Skeletal muscle satellite cell (primary cell): ENCODE measurements at regions not wholly inside any gene's neighbourhood (a gene's known extent, or its start where the extent isn't known, plus 50 kb on each side); places are given as distances from the start of the nearest gene placed in this dataset.
"Not testable (repeated sequence)": the region's sequence is repeated elsewhere in the genome, so short reads cannot be mapped to it uniquely, and the experiment has no call there.

Experiments
- H3K27me3 ChIP-seq: 2 replicates; pipeline ENCODE4 v1.7.0; 2013; ENCODE audit warnings: low read length; ENCODE audit not compliant: control insufficient read depth, insufficient read depth
- H3K36me3 ChIP-seq: 2 replicates; pipeline ENCODE4 v1.7.0; 2013; ENCODE audit warnings: mild to moderate bottlenecking, control low read depth, low read length; ENCODE audit not compliant: insufficient read depth
- H3K4me1 ChIP-seq: 2 replicates; pipeline ENCODE4 v1.7.0; 2013; ENCODE audit warnings: low read length; ENCODE audit not compliant: control insufficient read depth, insufficient read depth
- H3K4me2 ChIP-seq: 2 replicates; pipeline ENCODE4 v1.7.0; 2013; ENCODE audit warnings: mild to moderate bottlenecking, low read length
- H3K4me3 ChIP-seq: 2 replicates; pipeline ENCODE4 v1.7.0; 2013; ENCODE audit warnings: low read length
- H3K9ac ChIP-seq: 2 replicates; pipeline ENCODE4 v1.7.0; 2013; ENCODE audit warnings: mild to moderate bottlenecking, low read depth, low read length, moderate library complexity
- H3K9me3 ChIP-seq: replicated peaks from 2 replicates; pipeline ENCODE4 v1.7.0; 2013; ENCODE audit warnings: mild to moderate bottlenecking, control low read depth, low read length

GRCh38 chr2:3104958-3105813 lies 272.4 kb downstream of the EIPR1 start:
- not testable (repeated sequence) for H3K4me2 ChIP-seq, H3K9me3 ChIP-seq, H3K36me3 ChIP-seq, H3K9ac ChIP-seq, H3K27me3 ChIP-seq, H3K4me1 ChIP-seq, H3K4me3 ChIP-seq

DNA sequence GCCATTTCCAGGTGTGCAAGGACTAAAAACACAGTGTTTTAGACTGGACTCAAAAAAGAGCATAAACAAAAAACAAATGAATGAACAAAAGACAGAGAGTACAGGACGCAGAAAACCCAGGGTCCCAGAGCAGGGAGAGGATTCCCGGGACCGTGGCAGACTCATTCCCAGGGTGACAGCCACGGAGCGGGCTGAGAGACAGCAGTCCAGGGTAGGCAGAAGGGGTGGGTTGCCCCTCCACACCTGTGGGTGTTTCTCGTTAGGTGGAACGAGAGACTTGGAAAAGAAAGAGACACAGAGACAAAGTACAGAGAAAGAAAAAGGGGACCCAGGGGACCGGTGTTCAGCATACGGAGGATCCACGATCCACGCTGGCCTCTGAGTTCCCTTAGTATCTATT lies 273.4 kb downstream of the EIPR1 start:
- no peaks in the 10 kb centered on the region for H3K27me3 ChIP-seq
- no peaks in the 10 kb centered on the region for H3K4me1 ChIP-seq
- no peak overlapping the region for H3K9ac ChIP-seq
- no peak overlapping the region for H3K4me3 ChIP-seq
- H3K36me3 ChIP-seq = no peaks in the 10 kb centered on the region
- H3K9me3 ChIP-seq = no peaks in the 10 kb centered on the region
- no peak overlapping the region for H3K4me2 ChIP-seq

DNA sequence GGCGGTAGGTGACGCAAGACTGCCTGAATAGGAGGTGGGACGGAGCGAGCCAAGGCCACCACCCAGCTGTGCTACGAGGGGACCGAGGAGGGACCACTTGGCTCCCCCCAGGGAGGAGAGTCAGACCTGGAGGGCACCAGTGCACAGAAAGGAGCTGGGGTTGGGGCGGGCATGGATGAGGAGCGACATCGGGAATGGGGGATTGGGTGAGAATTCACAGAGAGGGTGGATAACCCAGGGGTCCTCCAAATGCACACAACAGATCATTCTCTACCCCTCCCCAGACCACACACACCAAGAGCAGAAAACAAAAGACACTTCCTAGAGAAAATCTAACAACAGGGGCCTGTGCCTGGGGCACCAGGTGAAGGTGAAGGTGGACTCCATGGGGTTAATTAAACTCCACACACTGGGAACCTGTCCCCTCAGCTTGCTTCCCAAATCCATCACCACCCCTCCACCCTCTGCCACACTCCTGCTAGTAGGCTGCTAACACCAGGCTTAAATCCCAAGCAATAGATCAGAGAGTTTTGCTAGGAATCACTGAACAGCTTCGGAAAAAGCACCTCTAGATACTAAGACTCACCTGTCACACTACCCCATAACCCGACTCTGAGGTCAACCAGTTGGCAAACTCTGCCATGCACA lies 274.6 kb downstream of the EIPR1 start:
- Histone ChIP-seq H3K9ac (no peak overlapping the region), H3K4me2 (no peak overlapping the region), H3K4me1 (no peaks in the 10 kb centered on the region), H3K36me3 (no peaks in the 10 kb centered on the region), H3K9me3 (no peaks in the 10 kb centered on the region), H3K4me3 (no peak overlapping the region), H3K27me3 (no peaks in the 10 kb centered on the region)

DNA sequence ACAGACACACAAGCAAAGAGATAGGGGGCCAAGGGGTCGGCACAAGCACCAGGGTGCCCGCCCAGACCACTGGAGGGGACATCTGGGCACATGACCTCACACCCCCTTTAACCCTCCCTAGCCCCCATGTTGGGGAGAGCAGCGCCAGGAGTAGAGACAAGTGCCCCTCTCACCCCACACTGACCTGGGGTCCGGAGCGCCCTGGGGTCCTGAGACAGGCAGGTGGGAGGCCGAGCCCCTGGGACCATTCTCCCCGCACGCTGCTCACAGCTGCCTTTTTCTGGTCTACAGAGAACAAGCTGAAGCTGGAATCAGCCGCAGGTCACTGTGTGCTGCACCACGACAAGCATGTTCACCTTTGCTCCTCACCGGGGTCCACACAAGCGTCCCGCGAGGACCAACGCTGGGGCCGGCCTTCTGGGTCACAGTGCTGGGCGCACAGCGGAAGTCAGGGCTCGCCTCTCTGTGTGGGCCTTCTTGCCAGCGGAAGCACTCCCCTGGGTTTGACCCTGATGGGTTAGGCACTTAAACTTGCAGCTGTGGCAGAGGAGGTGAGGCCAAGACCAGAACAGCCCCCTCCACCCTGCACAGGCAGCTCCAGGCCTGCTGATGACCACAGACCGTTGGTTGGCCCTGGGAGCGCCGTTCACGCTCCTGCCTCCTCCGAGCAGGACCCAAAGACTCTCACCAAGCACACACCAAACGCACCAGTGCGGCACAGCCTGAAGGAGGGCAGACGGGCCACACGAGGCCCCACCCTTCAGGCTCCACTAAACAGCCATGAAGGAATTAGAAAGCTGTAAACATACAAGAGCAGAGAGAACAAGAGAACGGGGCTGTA lies 275.3 kb downstream of the EIPR1 start:
- no peaks in the 10 kb centered on the region for H3K36me3 ChIP-seq
- no peak overlapping the region for H3K9ac ChIP-seq
- no peaks in the 10 kb centered on the region for H3K4me1 ChIP-seq
- no peak overlapping the region for H3K4me3 ChIP-seq
- H3K27me3 ChIP-seq = no peaks in the 10 kb centered on the region
- H3K9me3 ChIP-seq = no peaks in the 10 kb centered on the region
- H3K4me2 ChIP-seq = no peak overlapping the region

DNA sequence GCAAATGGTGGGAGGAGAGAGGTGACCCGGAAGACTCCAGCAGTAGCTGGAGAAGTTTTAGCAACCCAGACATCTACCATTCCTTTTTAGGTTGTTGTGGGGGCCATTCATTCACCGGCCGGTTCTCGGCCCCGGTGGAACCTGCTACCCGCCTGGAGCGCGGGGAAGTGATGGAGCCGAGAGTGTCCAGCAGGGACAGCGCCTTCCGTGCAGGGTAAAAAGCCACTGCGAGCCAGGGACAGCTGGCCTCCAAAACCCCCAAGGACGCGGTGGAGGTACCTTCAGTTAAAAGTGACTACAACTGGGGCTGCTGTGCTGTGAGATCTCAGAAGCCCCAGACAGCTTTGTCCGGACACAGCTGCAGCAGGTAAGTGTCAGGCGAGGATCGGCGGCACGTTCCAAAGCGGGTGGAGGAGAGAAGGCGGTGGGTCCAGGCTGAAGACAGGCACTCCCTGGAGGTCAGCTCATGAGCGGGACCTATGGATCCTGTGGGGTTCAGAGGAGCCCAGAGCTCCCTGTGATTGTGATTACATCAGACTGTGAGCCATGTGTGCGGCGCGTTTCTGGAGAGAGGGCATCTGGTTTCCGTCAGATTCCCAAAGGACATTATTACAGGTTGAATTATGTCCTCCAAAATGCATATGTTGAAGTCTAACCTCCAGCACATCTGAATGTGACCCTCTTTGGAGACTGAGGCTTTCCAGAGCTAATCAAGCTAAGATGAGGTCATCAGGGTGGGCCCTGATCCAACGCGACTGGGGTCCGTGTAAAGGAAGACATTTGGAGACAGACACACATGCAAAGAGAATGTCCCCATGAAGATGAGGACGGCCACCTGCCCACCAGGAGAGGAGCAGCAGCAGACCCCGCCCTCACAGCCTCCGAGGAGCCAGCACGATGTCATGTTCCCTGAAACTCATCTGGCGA lies 276.3 kb downstream of the EIPR1 start:
- Histone ChIP-seq H3K4me1 (no peaks in the 10 kb centered on the region), H3K4me3 (no peak overlapping the region), H3K36me3 (no peaks in the 10 kb centered on the region), H3K4me2 (no peak overlapping the region), H3K27me3 (no peaks in the 10 kb centered on the region), H3K9me3 (no peaks in the 10 kb centered on the region), H3K9ac (no peak overlapping the region)

- H3K27me3 ChIP-seq = no peaks in the 10 kb centered on the region
- no peak overlapping the region for H3K4me2 ChIP-seq
- no peak overlapping the region for H3K9ac ChIP-seq
- no peaks in the 10 kb centered on the region for H3K36me3 ChIP-seq
- H3K4me3 ChIP-seq = no peak overlapping the region
- H3K4me1 ChIP-seq = no peaks in the 10 kb centered on the region
- H3K9me3 ChIP-seq = no peaks in the 10 kb centered on the region
These were observed 277.2 kb downstream of the EIPR1 start for GRCh38 chr2:3100386-3100785.

- Histone ChIP-seq H3K36me3 (no peaks in the 10 kb centered on the region), H3K4me2 (no peak overlapping the region), H3K9me3 (no peaks in the 10 kb centered on the region), H3K4me3 (no peak overlapping the region), H3K4me1 (no peaks in the 10 kb centered on the region), H3K27me3 (no peaks in the 10 kb centered on the region), H3K9ac (no peak overlapping the region)
These were observed 277.8 kb downstream of the EIPR1 start for GRCh38 chr2:3099860-3100234.

DNA sequence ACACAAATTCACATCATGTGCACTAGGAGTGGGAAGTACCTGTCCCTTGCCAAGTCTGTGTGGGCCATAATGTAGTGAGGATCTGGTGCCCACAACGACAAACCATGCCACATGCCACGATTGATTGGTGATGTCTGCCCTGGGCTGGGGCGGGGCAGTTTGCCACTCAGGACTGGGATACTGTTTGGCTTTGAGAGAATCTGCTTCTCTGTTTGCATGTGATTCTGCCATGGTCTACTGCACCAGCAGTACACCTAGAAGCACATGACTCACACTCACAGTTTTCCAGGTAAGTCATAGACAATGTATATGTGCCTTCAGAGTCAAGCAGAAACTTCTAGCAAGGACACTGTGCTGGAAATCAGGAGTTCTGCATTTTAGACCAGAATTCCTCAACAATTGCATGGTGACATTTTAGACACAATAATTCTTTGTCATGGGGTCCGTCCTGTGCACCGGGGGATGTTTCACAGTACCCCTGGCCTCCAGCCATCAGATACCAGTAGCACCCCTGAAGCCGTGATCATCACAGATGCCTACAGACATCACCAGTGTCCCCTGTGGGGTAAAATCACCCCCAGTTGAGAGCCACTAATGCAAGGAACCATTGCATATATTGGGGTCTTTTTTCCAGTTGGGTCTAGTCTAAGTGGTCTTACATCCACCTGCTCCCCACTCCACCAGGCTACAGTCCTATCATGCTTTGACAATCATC lies 278.3 kb downstream of the EIPR1 start:
- Histone ChIP-seq H3K27me3 (no peaks in the 10 kb centered on the region), H3K9me3 (no peaks in the 10 kb centered on the region), H3K4me3 (no peak overlapping the region), H3K4me1 (no peaks in the 10 kb centered on the region), H3K36me3 (no peaks in the 10 kb centered on the region), H3K4me2 (no peak overlapping the region), H3K9ac (no peak overlapping the region)

- Histone ChIP-seq H3K9ac (no peak overlapping the region), H3K4me1 (no peaks in the 10 kb centered on the region), H3K4me3 (no peak overlapping the region), H3K27me3 (no peaks in the 10 kb centered on the region), H3K4me2 (no peak overlapping the region), H3K9me3 (no peaks in the 10 kb centered on the region), H3K36me3 (no peaks in the 10 kb centered on the region)
These were observed 279.4 kb downstream of the EIPR1 start for GRCh38 chr2:3098231-3098630.

- H3K9ac ChIP-seq = no peak overlapping the region
- no peaks in the 10 kb centered on the region for H3K27me3 ChIP-seq
- H3K4me3 ChIP-seq = no peak overlapping the region
- H3K9me3 ChIP-seq = no peaks in the 10 kb centered on the region
- H3K36me3 ChIP-seq = no peaks in the 10 kb centered on the region
- no peak overlapping the region for H3K4me2 ChIP-seq
- H3K4me1 ChIP-seq = no peaks in the 10 kb centered on the region
These were observed 279.8 kb downstream of the EIPR1 start for GRCh38 chr2:3097804-3098203.
